AG10803 (cell line): ENCODE measurements at regions not wholly inside any gene's neighbourhood (a gene's known extent, or its start where the extent isn't known, plus 50 kb on each side); places are given as distances from the start of the nearest gene placed in this dataset.

Experiments
- DNase-seq: peaks from one replicate; pipeline ENCODE4 v3.0.0; 2010; ENCODE audit warnings: low read depth
- H3K4me3 ChIP-seq: 2 replicates; pipeline ENCODE4 v1.5.1; 2011; ENCODE audit warnings: mild to moderate bottlenecking, low read length, control low read depth
- CTCF ChIP-seq: conservative IDR thresholded peaks from 2 replicates; pipeline ENCODE4 v1.5.1; 2011; ENCODE audit warnings: mild to moderate bottlenecking, low read length, control low read depth, inconsistent platforms

DNA sequence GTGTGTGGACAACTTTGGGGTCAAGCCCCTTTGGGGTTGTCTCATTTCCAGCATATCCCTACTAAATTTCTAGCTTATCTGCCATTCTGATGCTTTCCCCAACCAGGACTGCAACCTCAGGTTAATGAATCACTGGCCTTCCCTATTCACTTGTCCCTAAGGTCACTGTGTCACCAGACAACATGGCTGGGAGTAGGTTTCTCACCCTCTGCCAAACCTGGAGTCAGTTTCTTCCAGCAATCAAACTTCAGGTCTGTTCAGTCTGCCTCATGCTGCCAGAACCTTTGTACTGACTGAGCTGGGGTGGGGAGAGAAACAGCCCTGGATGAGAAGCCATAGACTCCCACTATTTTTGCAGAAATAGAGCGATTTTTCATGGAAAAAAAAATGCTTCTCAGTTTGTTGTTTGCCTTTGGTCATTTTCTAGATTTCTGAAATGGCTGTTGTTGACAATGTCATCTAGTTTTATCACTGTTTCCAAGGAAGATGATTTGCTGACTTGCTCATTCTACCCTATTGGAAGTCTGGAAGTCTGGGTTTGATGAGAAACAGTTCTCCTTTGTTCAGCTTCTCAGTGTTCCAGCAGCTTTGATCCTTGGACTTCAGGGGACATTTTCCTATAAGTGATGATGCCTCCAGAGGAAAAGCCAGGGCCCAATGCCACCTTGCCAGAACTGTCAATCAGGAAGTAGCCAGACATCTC is 74.8 kb upstream of the IL12A start:
- H3K4me3 ChIP-seq, result no peak overlapping the region
- DNase-seq, result no peak
- TF ChIP-seq CTCF, result no peak

DNA sequence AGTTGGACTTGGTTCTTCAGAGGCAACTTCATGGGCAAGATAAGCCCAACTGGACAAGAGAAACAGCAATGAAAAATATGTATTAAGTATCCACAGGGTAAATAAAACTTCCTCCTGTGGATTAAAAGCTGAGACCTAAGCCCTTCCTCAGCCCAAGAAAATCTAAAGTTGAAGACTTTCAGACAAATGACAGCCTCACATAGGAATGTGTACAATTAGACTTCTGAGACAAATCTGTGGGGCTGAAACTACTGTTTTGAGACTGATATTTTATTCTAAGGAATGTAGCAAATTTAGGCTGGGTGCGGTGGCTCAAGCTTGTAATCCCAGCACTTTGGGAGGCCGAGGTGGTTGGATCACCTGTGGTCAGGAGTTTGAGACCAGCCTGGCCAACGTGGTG is 74.2 kb upstream of the IL12A start:
- H3K4me3 ChIP-seq, result no peak overlapping the region
- peak; percentile 30 for DNase-seq
- TF ChIP-seq CTCF, result no peak

DNA sequence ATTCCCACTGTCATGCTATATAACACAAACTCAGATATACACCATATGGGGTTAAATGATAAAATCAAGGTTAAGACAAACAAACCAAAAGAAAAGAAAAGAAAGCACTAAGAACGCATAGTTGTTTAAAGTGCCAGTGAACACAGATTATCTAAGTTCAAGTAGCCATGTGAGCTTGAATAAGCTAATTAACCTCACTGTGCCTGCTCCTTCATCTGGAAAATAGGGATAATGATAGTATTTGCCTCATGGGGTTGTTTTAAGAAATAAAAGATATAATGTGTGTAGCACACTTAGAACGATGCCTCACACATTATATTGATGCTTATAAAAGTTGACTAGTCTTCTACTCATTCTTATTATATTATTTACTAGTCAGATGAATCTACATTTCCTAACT is 72.6 kb upstream of the IL12A start:
- no peak for TF ChIP-seq CTCF
- no peak for DNase-seq
- no peak overlapping the region for H3K4me3 ChIP-seq

DNA sequence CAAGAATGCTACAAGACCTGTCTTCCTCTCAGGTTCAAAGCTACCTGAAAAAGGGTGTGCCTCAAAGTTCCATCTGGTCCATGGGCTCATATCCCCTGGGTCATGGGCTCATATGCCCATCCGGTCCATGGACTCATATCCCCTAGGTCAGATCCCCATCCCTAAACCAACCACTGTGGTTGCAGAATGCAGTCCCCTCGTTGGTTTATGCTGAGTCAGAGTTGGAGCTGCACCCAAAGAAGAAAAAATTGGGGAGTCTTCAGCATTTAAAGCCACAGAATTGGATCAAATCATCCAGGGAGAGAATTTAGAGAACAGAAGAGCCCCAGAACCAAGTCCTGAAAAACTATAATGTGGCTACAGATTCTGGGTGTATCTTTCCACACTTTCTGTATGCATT is 71.5 kb upstream of the IL12A start:
- no peak for DNase-seq
- no peak overlapping the region for H3K4me3 ChIP-seq
- no peak for TF ChIP-seq CTCF

DNA sequence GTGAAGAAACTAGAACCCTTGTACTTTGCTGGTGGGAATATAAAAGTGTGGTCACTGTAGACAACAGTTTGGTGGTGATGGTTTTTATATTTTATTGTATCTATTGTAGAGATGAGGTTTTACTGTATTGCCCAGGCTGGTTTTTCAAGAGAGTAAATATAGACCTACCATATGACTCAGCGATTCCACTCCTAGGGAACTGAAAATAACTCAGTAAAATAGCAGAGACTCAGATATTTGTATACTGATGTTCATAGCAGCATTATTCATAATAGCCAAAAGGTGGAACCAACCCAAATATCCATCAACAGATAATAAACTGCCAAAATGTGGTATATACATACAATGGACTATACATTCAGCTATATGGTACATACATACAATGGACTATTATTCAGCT is 68.8 kb upstream of the IL12A start:
- TF ChIP-seq CTCF, result no peak
- DNase-seq, result no peak
- H3K4me3 ChIP-seq, result no peak overlapping the region

DNA sequence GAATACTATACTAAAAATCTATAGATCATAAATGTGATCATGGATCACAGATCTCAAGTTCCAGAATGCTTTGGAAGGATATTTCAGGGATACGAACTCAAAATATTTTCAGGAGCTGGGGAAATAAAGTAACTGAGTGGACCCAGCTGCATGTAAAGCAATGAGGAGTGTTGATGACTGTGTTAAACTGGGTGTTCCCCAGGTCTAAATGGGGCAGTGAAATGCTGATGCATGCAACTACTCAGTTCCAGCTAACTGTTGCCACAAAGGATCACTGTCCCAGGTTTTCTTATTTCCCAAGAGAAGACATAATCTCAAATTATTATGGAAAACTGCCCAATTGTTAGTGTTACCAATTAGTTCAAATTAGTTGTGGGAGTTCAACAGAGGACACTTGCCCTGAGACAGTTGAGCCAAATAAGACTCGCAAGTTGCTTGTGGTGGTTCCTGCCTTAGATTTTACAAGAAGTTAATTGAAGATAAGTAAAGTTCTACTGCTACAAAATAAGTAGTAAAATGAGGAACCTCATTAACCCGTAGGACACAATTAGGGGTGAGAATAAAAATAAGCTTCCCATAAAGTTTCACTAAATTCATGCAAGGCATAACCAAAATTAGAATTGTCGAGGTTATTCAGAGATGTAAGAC is 66.3 kb upstream of the IL12A start:
- no peak for TF ChIP-seq CTCF
- no peak overlapping the region for H3K4me3 ChIP-seq
- no peak for DNase-seq

- no peak for TF ChIP-seq CTCF
- no peak overlapping the region for H3K4me3 ChIP-seq
- no peak for DNase-seq
Measured at GRCh38 chr3:159922861-159923312, 65.7 kb upstream of the IL12A start.
